Activated naive CD4-positive, alpha-beta T cell treated with Interleukin-2 at 50 U/mL for 16 hours (primary cell): ENCODE measurements at regions not wholly inside any gene's neighbourhood (a gene's known extent, or its start where the extent isn't known, plus 50 kb on each side); places are given as distances from the start of the nearest gene placed in this dataset.

Experiments used
- DNase-seq: peaks from one replicate; pipeline ENCODE4 v3.0.0-alpha.2; 2020

- no peak for DNase-seq
Observed at GRCh38 chr6:148261470-148261869, 81.2 kb upstream of the SASH1 start.

- no peak for DNase-seq
Observed at GRCh38 chr6:148263010-148263409, 79.6 kb upstream of the SASH1 start.

GRCh38 chr6:148263961-148264360 is 78.7 kb upstream of the SASH1 start:
- DNase-seq: no peak

GRCh38 chr6:148265054-148265453 is 77.6 kb upstream of the SASH1 start:
- DNase-seq: no peak

- DNase-seq: no peak
Observed at GRCh38 chr6:148269386-148269785, 73.3 kb upstream of the SASH1 start.

- no peak for DNase-seq
Observed at GRCh38 chr6:148271711-148272439, 70.8 kb upstream of the SASH1 start.

GRCh38 chr6:148272597-148272996 is 70.0 kb upstream of the SASH1 start:
- DNase-seq: no peak

- DNase-seq: no peak
Observed at GRCh38 chr6:148273962-148274752, 68.5 kb upstream of the SASH1 start.

GRCh38 chr6:148274809-148275208 is 67.8 kb upstream of the SASH1 start:
- DNase-seq: no peak

- no peak for DNase-seq
Observed at GRCh38 chr6:148285205-148285604, 57.4 kb upstream of the SASH1 start.

GRCh38 chr6:148286563-148286962 is 56.1 kb upstream of the SASH1 start:
- DNase-seq: no peak

- DNase-seq: no peak
Observed at GRCh38 chr6:148287623-148288333, 54.9 kb upstream of the SASH1 start.

- DNase-seq: no peak
Observed at GRCh38 chr6:148288541-148288940, 54.1 kb upstream of the SASH1 start.

- no peak for DNase-seq
Observed at GRCh38 chr6:148289153-148289552, 53.5 kb upstream of the SASH1 start.

GRCh38 chr6:148291876-148292275 is 50.8 kb upstream of the SASH1 start:
- no peak for DNase-seq
